Gastrocnemius medialis (tissue), 4 donors: ENCODE measurements at regions not wholly inside any gene's neighbourhood (a gene's known extent, or its start where the extent isn't known, plus 50 kb on each side); places are given as distances from the start of the nearest gene placed in this dataset.

Experiments
- ATAC-seq, 2 donors: fragments of 150-250 bp; one replicate each; pipeline ENCODE4 v1.9.1; 2016
- DNase-seq, 2 donors: peaks; one replicate each; pipeline ENCODE4 v3.0.0-alpha.2; 2019
- H3K27ac ChIP-seq, 4 donors: fragments of 200-600 bp; sonication (generic); 1 replicate in 1 of 4; 2 replicates in 3 of 4; pipeline ENCODE4 v1.5.1; 2016 to 2018; ENCODE audit warnings: mild to moderate bottlenecking in 2 of 4, moderate library complexity in 1 of 4
- H3K27me3 ChIP-seq, 3 donors: fragments of 200-600 bp; sonication (generic) in 2 of 3; 1 replicate in 1 of 3; 2 replicates in 2 of 3; pipeline versions ENCODE4 v1.5.1 to v1.6.0; 2016 to 2019; ENCODE audit warnings: mild to moderate bottlenecking in 1 of 3, moderate library complexity in 1 of 3
- H3K36me3 ChIP-seq, 2 donors: fragments of 200-600 bp; sonication (generic) in 1 of 2; one replicate each; pipeline ENCODE4 v1.5.1; 2017 to 2018
- H3K4me1 ChIP-seq, 2 donors: fragments of 200-600 bp; sonication (generic) in 1 of 2; one replicate each; pipeline ENCODE4 v1.5.1; 2016 to 2017; ENCODE audit warnings: mild to moderate bottlenecking in 2 of 2
- H3K4me3 ChIP-seq, 4 donors: fragments of 200-600 bp; sonication (generic) in 3 of 4; 1 replicate in 1 of 4; 2 replicates in 3 of 4; pipeline ENCODE4 v1.5.1; 2016 to 2019; ENCODE audit warnings: mild to moderate bottlenecking in 2 of 4
- H3K9me3 ChIP-seq, 3 donors: fragments of 200-600 bp; sonication (generic) in 2 of 3; 1 replicate in 1 of 3; 2 replicates in 2 of 3; pipeline ENCODE4 v1.5.1; 2016 to 2019
- CTCF ChIP-seq, 5 experiments: fragments of 450-650 bp in 3 of 5; fragments of 200-600 bp in 2 of 5; sonication (generic) in 2 of 5; IDR thresholded peaks in 4 of 5; conservative IDR thresholded peaks in 1 of 5; 1 replicate in 4 of 5; 2 replicates in 1 of 5; pipeline ENCODE4 v1.5.1; 2016 to 2019; ENCODE audit warnings: antibody characterized with exemption in 5 of 5, mild to moderate bottlenecking in 3 of 5, moderate library complexity in 3 of 5
- POLR2A ChIP-seq, 2 donors: fragments of 450-650 bp; IDR thresholded peaks; one replicate each; pipeline ENCODE4 v1.6.1; 2017; ENCODE audit warnings: antibody characterized with exemption in 2 of 2, mild to moderate bottlenecking in 2 of 2, moderate library complexity in 2 of 2
- in situ Hi-C, 4 donors: fragments of 200-750 bp; cut with MboI; loops; one replicate each; pipeline versions ENCODE4 v1.15.0 to v1.8.0; 2017; ENCODE audit warnings: low sequenced_read_pairs in 4 of 4
- intact Hi-C: fragments of 100-400 bp; cut with DNase I; formaldehyde crosslinking; loops from one replicate; pipeline ENCODE4 v1.15.1; 2023; ENCODE audit warnings: low total_unique reads

DNA sequence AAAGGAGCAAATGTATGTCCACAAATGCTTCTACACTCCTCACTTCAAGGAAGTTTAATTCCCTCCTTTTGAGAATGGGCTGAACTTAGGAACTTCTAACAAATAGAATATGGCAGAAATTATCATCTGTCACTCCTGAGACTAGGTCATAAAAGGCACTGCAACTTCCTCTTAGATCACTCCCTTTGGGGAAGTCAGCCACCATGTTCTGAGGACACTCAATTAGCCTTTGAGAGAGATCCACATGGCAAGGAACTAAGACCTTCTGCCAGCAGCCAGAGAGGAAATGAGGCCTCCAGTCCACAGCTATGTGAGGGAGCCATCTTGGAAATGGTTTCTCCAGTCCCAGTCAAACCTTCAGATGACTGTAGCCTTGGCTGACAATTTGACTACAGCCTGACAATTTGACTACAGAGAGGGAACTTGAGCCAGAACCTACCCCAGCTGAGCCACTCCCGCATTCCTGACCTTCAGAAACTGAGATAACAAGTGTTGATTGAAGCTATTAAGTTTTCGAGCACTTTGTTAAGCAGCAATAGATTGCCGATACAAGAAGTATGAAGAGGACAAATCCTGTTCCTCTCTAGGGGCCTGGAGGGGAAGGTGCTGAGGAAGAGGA is 113.4 kb upstream of the SEC14L1 start:
- DNase-seq (no peak), ATAC-seq (no peak)
- TF ChIP-seq CTCF (IDR thresholded peaks at IDR 0.05 in 4 of 5, conservative IDR thresholded peaks at IDR 0.05 in 1 of 5): no peak
- TF ChIP-seq POLR2A (IDR thresholded peaks at IDR 0.05): no peak
- intact Hi-C loops: no loop called here
- H3K27ac ChIP-seq: no peak overlapping the region
- H3K27me3 ChIP-seq: peaks cover 0 to 3% (median 0%) of the 10 kb centered on the region in 3 donors
- in situ Hi-C loops: loop anchor here in 1 of 4 donors (25.0 kb wide), 1 partner anchor 710 kb away; no protein-coding TSS in a partner anchor
- H3K9me3 ChIP-seq: peaks cover 0 to 4% (median 0%) of the 10 kb centered on the region in 3 donors
- no peaks in the 10 kb centered on the region for H3K36me3 ChIP-seq
- no peak overlapping the region for H3K4me3 ChIP-seq
- H3K4me1 ChIP-seq: no peaks in the 10 kb centered on the region

GRCh38 chr17:77028900-77029299 is 111.9 kb upstream of the SEC14L1 start:
- intact Hi-C loops: no loop called here
- Histone ChIP-seq H3K9me3 (peaks cover 0 to 4% (median 0%) of the 10 kb centered on the region in 3 donors), H3K27ac (no peak overlapping the region), H3K36me3 (no peaks in the 10 kb centered on the region), H3K4me3 (no peak overlapping the region), H3K27me3 (peaks cover 0 to 3% (median 0%) of the 10 kb centered on the region in 3 donors), H3K4me1 (no peaks in the 10 kb centered on the region)
- in situ Hi-C loops: loop anchor here in 1 of 4 donors (25.0 kb wide), 1 partner anchor 708 kb away; no protein-coding TSS in a partner anchor
- TF ChIP-seq POLR2A (IDR thresholded peaks at IDR 0.05): no peak
- ATAC-seq (no peak), DNase-seq (no peak)

- Histone ChIP-seq H3K9me3 (peaks cover 0 to 4% (median 0%) of the 10 kb centered on the region in 3 donors), H3K36me3 (no peaks in the 10 kb centered on the region), H3K4me3 (no peak overlapping the region), H3K4me1 (no peaks in the 10 kb centered on the region), H3K27me3 (peaks cover 3 to 13% (median 8%) of the 10 kb centered on the region in 3 donors), H3K27ac (no peak overlapping the region)
- in situ Hi-C loops (loop anchor here in 1 of 4 donors (25.0 kb wide), 1 partner anchor 704 kb away; no protein-coding TSS in a partner anchor), intact Hi-C loops (no loop called here)
- ATAC-seq (no peak), DNase-seq (no peak)
- TF ChIP-seq POLR2A (IDR thresholded peaks at IDR 0.05) (no peak), CTCF (IDR thresholded peaks at IDR 0.05 in 4 of 5, conservative IDR thresholded peaks at IDR 0.05 in 1 of 5) (no peak)
Observed at GRCh38 chr17:77032929-77033328, 107.8 kb upstream of the SEC14L1 start.

DNA sequence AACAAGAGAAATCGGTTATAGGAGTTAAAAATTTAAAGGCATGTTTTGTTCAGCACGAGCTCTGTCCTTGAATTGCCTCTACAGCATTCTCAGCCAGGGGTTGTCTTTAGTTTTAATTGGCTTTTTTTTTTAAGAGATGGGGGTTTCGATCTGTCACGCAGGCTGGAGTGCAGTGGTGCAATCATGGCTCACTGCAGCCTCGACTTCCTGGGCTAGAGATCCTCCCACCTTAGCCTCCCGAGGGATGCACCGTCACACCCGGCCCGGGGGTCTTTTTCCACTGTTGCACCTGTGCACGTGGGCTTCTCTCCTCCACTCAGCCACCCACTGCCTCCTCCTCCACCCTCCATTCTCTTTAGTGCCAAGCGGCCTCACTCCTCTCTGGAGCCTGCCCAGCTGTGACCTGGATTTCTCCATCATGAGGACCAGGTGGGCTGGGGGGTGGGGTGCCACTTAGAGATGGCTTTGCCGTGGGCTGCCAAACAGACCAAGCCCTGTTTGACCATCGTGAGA is 106.8 kb upstream of the SEC14L1 start:
- in situ Hi-C loops: loop anchor here in 1 of 4 donors (25.0 kb wide), 1 partner anchor 703 kb away; no protein-coding TSS in a partner anchor
- no peaks in the 10 kb centered on the region for H3K36me3 ChIP-seq

More for the DNA sequence above, 106.8 kb upstream of the SEC14L1 start:
- Histone ChIP-seq H3K4me3 (no peak overlapping the region), H3K9me3 (peaks cover 0 to 4% (median 0%) of the 10 kb centered on the region in 3 donors), H3K4me1 (no peaks in the 10 kb centered on the region), H3K27ac (no peak overlapping the region), H3K27me3 (peaks cover 3 to 13% (median 8%) of the 10 kb centered on the region in 3 donors)
- ATAC-seq: no peak
- no peak for DNase-seq
- intact Hi-C loops: no loop called here
- TF ChIP-seq CTCF (IDR thresholded peaks at IDR 0.05 in 4 of 5, conservative IDR thresholded peaks at IDR 0.05 in 1 of 5) (no peak), POLR2A (IDR thresholded peaks at IDR 0.05) (no peak)
